GM11168 (cell line): ENCODE measurements at regions not wholly inside any gene's neighbourhood (a gene's known extent, or its start where the extent isn't known, plus 50 kb on each side); places are given as distances from the start of the nearest gene placed in this dataset.

Experiments
- in situ Hi-C: fragments of 300-500 bp; cut with MboI; formaldehyde crosslinking; loops from one replicate; pipeline ENCODE4 v1.12.0; 2022; ENCODE audit warnings: low sequenced_read_pairs; ENCODE audit not compliant: unreplicated experiment

- in situ Hi-C loops: loop anchor here (25.0 kb wide), 1 partner anchor 508 kb away; no protein-coding TSS in a partner anchor
Measured at GRCh38 chr15:70494852-70495571, 268.3 kb downstream of the UACA start.

- in situ Hi-C loops: loop anchor here (25.0 kb wide), 1 partner anchor 507 kb away; no protein-coding TSS in a partner anchor
Measured at GRCh38 chr15:70494517-70494851, 268.9 kb downstream of the UACA start.

- in situ Hi-C loops: loop anchor here (25.0 kb wide), 1 partner anchor 507 kb away; no protein-coding TSS in a partner anchor
Measured at GRCh38 chr15:70493787-70494516, 269.4 kb downstream of the UACA start.

- in situ Hi-C loops: loop anchor here (25.0 kb wide), 1 partner anchor 506 kb away; no protein-coding TSS in a partner anchor
Measured at GRCh38 chr15:70493376-70493775, 270.0 kb downstream of the UACA start.

GRCh38 chr15:70492240-70493177 lies 270.8 kb downstream of the UACA start:
- in situ Hi-C loops: loop anchor here (25.0 kb wide), 1 partner anchor 505 kb away; no protein-coding TSS in a partner anchor

GRCh38 chr15:70491641-70492040 lies 271.7 kb downstream of the UACA start:
- in situ Hi-C loops: loop anchor here (25.0 kb wide), 1 partner anchor 504 kb away; no protein-coding TSS in a partner anchor

GRCh38 chr15:70491201-70491621 lies 272.1 kb downstream of the UACA start:
- in situ Hi-C loops: loop anchor here (25.0 kb wide), 1 partner anchor 504 kb away; no protein-coding TSS in a partner anchor

GRCh38 chr15:70490838-70491155 lies 272.6 kb downstream of the UACA start:
- in situ Hi-C loops: loop anchor here (25.0 kb wide), 1 partner anchor 503 kb away; no protein-coding TSS in a partner anchor

GRCh38 chr15:70490148-70490837 lies 273.1 kb downstream of the UACA start:
- in situ Hi-C loops: loop anchor here (25.0 kb wide), 1 partner anchor 503 kb away; no protein-coding TSS in a partner anchor

GRCh38 chr15:70488941-70489848 lies 274.2 kb downstream of the UACA start:
- in situ Hi-C loops: loop anchor here (10.0 to 25.0 kb wide), 2 partner anchors 502 to 764 kb away; no protein-coding TSS in a partner anchor

GRCh38 chr15:70488002-70488605 lies 275.3 kb downstream of the UACA start:
- in situ Hi-C loops: loop anchor here (10.0 to 25.0 kb wide), 2 partner anchors 501 to 763 kb away; no protein-coding TSS in a partner anchor

- in situ Hi-C loops: loop anchor here (10.0 to 25.0 kb wide), 2 partner anchors 500 to 763 kb away; no protein-coding TSS in a partner anchor
Measured at GRCh38 chr15:70487387-70487740, 276.0 kb downstream of the UACA start.

- in situ Hi-C loops: loop anchor here (10.0 to 25.0 kb wide), 2 partner anchors 499 to 762 kb away; no protein-coding TSS in a partner anchor
Measured at GRCh38 chr15:70486451-70487386, 276.6 kb downstream of the UACA start.

GRCh38 chr15:70486012-70486411 lies 277.3 kb downstream of the UACA start:
- in situ Hi-C loops: loop anchor here (10.0 to 25.0 kb wide), 2 partner anchors 499 to 761 kb away; no protein-coding TSS in a partner anchor

GRCh38 chr15:70484993-70485392 lies 278.4 kb downstream of the UACA start:
- in situ Hi-C loops: loop anchor here (10.0 to 25.0 kb wide), 2 partner anchors 498 to 760 kb away; no protein-coding TSS in a partner anchor

GRCh38 chr15:70483513-70483912 lies 279.8 kb downstream of the UACA start:
- in situ Hi-C loops: loop anchor here (10.0 to 25.0 kb wide), 2 partner anchors 496 to 759 kb away; no protein-coding TSS in a partner anchor
